ENCODE measurements at regions not wholly inside any gene's neighbourhood (a gene's known extent, or its start where the extent isn't known, plus 50 kb on each side); places are given as distances from the start of the nearest gene placed in this dataset.
"Not testable (repeated sequence)": the region's sequence is repeated elsewhere in the genome, so short reads cannot be mapped to it uniquely, and the experiment has no call there.

- DNase-seq (ENCODE audit: low read depth in 2 of 2): no peak
These were observed 127.8 kb upstream of the ARX start for GRCh38 chrX:25143596-25143995.

- no peak for DNase-seq (ENCODE audit: low read depth in 2 of 2)
These were observed 125.9 kb upstream of the ARX start for GRCh38 chrX:25141684-25142083.

GRCh38 chrX:25131055-25131454 lies 115.3 kb upstream of the ARX start:
- DNase-seq (ENCODE audit: low read depth in 2 of 2): no peak

- no peak for DNase-seq (ENCODE audit: low read depth in 2 of 2)
These were observed 114.9 kb upstream of the ARX start for GRCh38 chrX:25130619-25131018.

- DNase-seq (ENCODE audit: low read depth in 2 of 2): no peak
These were observed 109.7 kb upstream of the ARX start for GRCh38 chrX:25125483-25125882.

GRCh38 chrX:25124391-25124790 lies 108.6 kb upstream of the ARX start:
- DNase-seq (ENCODE audit: low read depth in 2 of 2): no peak

- DNase-seq (ENCODE audit: low read depth in 2 of 2): no peak
These were observed 96.4 kb upstream of the ARX start for GRCh38 chrX:25112156-25112555.

GRCh38 chrX:25108481-25108880 lies 92.7 kb upstream of the ARX start:
- DNase-seq (ENCODE audit: low read depth in 2 of 2): no peak

- DNase-seq (ENCODE audit: low read depth in 2 of 2): no peak
These were observed 89.5 kb upstream of the ARX start for GRCh38 chrX:25105221-25105620.

- DNase-seq (ENCODE audit: low read depth in 2 of 2): no peak
These were observed 80.8 kb upstream of the ARX start for GRCh38 chrX:25096522-25097045.

- DNase-seq (ENCODE audit: low read depth in 2 of 2): not testable (repeated sequence)
These were observed 75.4 kb upstream of the ARX start for GRCh38 chrX:25091152-25091551.

- no peak for DNase-seq (ENCODE audit: low read depth in 2 of 2)
These were observed 68.7 kb upstream of the ARX start for GRCh38 chrX:25084446-25084845.

- DNase-seq (ENCODE audit: low read depth in 2 of 2): no peak
These were observed 67.9 kb upstream of the ARX start for GRCh38 chrX:25083661-25084060.

GRCh38 chrX:25079020-25079419 lies 63.3 kb upstream of the ARX start:
- DNase-seq (ENCODE audit: low read depth in 2 of 2): no peak

GRCh38 chrX:25076941-25077500 lies 61.3 kb upstream of the ARX start:
- DNase-seq (ENCODE audit: low read depth in 2 of 2): no peak

- DNase-seq (ENCODE audit: low read depth in 2 of 2): no peak
These were observed 56.5 kb upstream of the ARX start for GRCh38 chrX:25072247-25072646.

- no peak for DNase-seq (ENCODE audit: low read depth in 2 of 2)
These were observed 54.3 kb upstream of the ARX start for GRCh38 chrX:25070038-25070437.

- no peak for DNase-seq (ENCODE audit: low read depth in 2 of 2)
These were observed 53.4 kb upstream of the ARX start for GRCh38 chrX:25069209-25069608.

- DNase-seq (ENCODE audit: low read depth in 2 of 2): no peak
These were observed 52.6 kb upstream of the ARX start for GRCh38 chrX:25068340-25068739.

GRCh38 chrX:25067271-25068172 lies 51.8 kb upstream of the ARX start:
- DNase-seq (ENCODE audit: low read depth in 2 of 2): no peak

- DNase-seq (ENCODE audit: low read depth in 2 of 2): no peak
These were observed 50.4 kb upstream of the ARX start for GRCh38 chrX:25066131-25066530.
